ENCODE measurements at regions not wholly inside any gene's neighbourhood (a gene's known extent, or its start where the extent isn't known, plus 50 kb on each side); places are given as distances from the start of the nearest gene placed in this dataset.

DNA sequence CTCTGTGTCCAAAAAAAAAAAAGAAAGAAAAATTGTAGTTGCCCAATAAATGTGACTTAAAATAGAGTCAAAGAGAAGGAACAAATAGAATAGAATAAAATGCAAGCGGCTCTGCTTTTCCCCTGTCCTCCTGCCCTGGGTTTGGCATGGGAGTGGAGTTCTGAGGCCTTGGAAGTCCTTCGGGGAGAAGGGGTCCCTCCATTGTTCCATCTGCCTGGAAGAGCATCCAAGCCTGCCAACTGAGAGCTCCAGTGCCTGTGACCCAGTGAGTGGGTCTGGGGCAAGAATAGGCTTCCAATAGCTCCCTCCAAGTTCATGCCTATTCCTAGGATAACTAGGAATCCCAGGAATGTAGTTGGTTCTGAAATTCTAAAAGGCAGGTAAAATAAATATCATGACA is 321.4 kb downstream of the MYCN start:
- DNase-seq (ENCODE audit: low read depth) (no peak), FAIRE-seq (no peak)
- Histone ChIP-seq H3K36me3 (ENCODE audit: control insufficient read depth, insufficient read depth, low read length) (no peaks in the 10 kb centered on the region), H3K4me3 (ENCODE audit: low read depth, low read length) (no peak overlapping the region), H3K27me3 (ENCODE audit: control insufficient read depth, insufficient read depth, low read length) (peaks cover 8% of the 10 kb centered on the region)
- TF ChIP-seq, protein P1, sequence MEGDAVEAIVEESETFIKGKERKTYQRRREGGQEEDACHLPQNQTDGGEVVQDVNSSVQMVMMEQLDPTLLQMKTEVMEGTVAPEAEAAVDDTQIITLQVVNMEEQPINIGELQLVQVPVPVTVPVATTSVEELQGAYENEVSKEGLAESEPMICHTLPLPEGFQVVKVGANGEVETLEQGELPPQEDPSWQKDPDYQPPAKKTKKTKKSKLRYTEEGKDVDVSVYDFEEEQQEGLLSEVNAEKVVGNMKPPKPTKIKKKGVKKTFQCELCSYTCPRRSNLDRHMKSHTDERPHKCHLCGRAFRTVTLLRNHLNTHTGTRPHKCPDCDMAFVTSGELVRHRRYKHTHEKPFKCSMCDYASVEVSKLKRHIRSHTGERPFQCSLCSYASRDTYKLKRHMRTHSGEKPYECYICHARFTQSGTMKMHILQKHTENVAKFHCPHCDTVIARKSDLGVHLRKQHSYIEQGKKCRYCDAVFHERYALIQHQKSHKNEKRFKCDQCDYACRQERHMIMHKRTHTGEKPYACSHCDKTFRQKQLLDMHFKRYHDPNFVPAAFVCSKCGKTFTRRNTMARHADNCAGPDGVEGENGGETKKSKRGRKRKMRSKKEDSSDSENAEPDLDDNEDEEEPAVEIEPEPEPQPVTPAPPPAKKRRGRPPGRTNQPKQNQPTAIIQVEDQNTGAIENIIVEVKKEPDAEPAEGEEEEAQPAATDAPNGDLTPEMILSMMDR (IDR thresholded peaks at IDR 0.05; ENCODE audit: insufficient read depth, low read length, severe bottlenecking) = no peak

DNA sequence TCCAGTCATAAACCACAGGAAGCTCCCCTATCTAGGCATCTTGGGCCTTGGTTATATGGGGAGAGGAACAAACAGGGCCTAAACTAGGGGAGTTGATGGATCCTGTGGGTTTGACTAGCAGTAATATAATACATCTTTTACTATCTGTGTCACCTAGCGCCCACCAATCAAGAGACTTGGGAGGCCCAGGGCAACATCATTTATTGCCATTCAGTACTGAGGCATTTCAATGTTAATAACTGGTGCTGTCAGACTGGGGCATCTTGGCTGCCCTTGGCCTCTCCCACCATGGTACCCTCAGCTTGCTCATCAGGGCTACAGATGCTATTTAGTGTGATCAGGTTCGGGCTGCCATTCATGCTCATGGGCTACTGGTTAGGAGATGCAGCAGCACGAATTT is 320.7 kb downstream of the MYCN start:
- no peak for FAIRE-seq

DNA sequence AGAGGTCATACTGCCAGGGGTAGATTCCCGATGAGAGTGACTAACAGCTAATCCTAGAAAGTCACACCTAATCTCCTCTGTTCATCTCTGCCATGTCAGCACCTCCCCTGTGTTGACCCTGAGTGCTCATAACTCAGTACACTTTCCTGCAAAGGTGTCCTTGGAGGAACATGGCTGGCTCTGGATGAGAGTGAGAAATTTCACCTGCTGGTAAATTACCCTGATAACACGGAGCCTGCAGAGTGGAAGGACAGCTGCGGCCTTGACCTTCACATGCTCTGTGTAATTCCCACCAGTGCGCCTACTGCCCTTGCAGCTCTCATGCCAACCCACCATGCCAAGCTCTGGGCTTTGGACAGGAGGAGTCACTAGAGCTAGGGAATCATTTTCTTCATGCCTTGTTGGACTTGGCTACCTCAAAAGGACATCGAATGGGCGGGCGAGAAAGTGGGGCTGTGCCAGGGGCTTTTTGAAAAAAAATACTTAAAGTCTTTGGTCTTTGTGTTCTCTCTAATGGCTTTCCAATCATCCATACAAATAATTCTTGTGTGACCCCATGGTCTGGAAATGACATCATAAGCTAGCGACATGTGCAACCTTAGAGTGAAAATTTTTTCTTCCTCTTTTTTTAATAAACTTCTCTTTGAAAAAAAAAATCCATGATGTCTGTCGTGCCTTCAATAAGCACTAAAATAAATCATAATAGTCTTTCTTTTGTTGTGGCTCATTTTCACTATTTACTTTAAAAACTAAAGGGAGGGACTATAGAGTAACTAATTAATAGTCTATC is 319.9 kb downstream of the MYCN start:
- no peak for FAIRE-seq
- TF ChIP-seq, protein P1 (IDR thresholded peaks at IDR 0.05; ENCODE audit: insufficient read depth, low read length, severe bottlenecking) = no peak
- Histone ChIP-seq H3K27me3 (ENCODE audit: control insufficient read depth, insufficient read depth, low read length) (peaks cover 8% of the 10 kb centered on the region), H3K4me3 (ENCODE audit: low read depth, low read length) (no peak overlapping the region), H3K36me3 (ENCODE audit: control insufficient read depth, insufficient read depth, low read length) (no peaks in the 10 kb centered on the region)
- DNase-seq (ENCODE audit: low read depth) = no peak

More for the DNA sequence above, 320.7 kb downstream of the MYCN start:
- TF ChIP-seq, protein P1 (IDR thresholded peaks at IDR 0.05; ENCODE audit: insufficient read depth, low read length, severe bottlenecking) = no peak
- Histone ChIP-seq H3K36me3 (ENCODE audit: control insufficient read depth, insufficient read depth, low read length) (no peaks in the 10 kb centered on the region), H3K27me3 (ENCODE audit: control insufficient read depth, insufficient read depth, low read length) (peaks cover 8% of the 10 kb centered on the region), H3K4me3 (ENCODE audit: low read depth, low read length) (no peak overlapping the region)
- DNase-seq (ENCODE audit: low read depth) = no peak

DNA sequence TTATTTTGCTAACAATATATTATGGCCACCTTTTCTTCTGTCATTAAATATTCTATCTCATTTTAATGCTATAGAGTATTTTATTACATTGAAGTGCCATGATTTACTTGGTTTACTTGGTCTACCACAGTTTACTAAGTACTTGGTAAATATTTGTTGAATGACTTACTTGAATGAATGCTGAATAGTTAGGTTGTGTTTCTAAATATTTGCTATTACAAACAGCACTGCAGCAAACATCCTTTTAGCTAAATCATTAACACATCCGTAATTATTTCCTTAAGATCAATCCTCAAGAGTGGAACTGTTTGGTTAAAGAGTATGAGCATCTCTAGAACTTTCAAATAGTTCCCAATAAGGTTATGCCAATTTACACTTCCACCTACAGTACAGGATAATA is 318.7 kb downstream of the MYCN start:
- Histone ChIP-seq H3K36me3 (ENCODE audit: control insufficient read depth, insufficient read depth, low read length) (no peaks in the 10 kb centered on the region), H3K4me3 (ENCODE audit: low read depth, low read length) (no peak overlapping the region), H3K27me3 (ENCODE audit: control insufficient read depth, insufficient read depth, low read length) (peaks cover 12% of the 10 kb centered on the region)
- FAIRE-seq (no peak), DNase-seq (ENCODE audit: low read depth) (no peak)
- TF ChIP-seq, protein P1 (IDR thresholded peaks at IDR 0.05; ENCODE audit: insufficient read depth, low read length, severe bottlenecking) = no peak

DNA sequence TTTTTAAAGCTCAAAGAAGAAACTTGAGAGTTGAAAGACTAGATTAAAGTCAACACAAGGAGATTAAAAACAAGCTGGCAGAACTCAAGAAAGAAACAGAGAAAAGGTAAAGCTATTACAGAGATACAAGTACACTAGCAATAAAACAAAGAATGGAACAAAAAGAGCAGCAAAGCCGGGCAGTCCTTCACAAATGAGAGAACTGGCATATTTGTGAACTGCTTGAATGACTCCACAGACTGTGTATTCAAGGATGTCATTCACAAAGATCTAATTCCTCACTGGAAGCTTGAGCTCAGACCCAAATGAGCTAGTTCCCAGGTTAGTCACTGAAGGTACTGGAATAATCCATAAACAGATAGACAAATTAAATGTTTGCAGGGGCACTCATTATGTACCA is 318.0 kb downstream of the MYCN start:
- Histone ChIP-seq H3K4me3 (ENCODE audit: low read depth, low read length) (no peak overlapping the region), H3K36me3 (ENCODE audit: control insufficient read depth, insufficient read depth, low read length) (no peaks in the 10 kb centered on the region), H3K27me3 (ENCODE audit: control insufficient read depth, insufficient read depth, low read length) (peaks cover 15% of the 10 kb centered on the region)
- FAIRE-seq (no peak), DNase-seq (ENCODE audit: low read depth) (no peak)
- TF ChIP-seq, protein P1 (IDR thresholded peaks at IDR 0.05; ENCODE audit: insufficient read depth, low read length, severe bottlenecking) = no peak
